ENCODE measurements at regions not wholly inside any gene's neighbourhood (a gene's known extent, or its start where the extent isn't known, plus 50 kb on each side); places are given as distances from the start of the nearest gene placed in this dataset.

DNA sequence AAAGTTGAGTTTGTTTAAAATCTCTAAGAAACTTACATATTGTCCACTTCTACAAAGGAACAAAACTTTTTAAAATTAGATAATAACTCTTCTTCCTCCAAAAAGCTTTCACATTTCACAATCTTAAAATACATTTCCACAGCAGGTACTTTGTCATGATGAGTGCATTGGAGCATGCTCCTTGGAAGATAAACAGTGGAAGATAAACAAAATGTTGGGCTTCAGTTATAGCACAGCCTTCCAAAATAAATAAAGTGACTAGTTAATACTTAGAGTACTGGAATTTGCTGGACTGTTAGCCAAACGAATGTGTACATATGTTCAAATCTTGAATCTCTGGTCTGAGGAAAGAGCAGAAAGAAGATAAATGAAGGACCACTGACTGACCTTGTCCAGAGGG lies 54.9 kb upstream of the PDE5A start:
- no peak for TF ChIP-seq CTCF (IDR thresholded peaks at IDR 0.05 in 4 of 5, conservative IDR thresholded peaks at IDR 0.05 in 1 of 5)
- no peak for TF ChIP-seq POLR2A (IDR thresholded peaks at IDR 0.05)
